Activated T-cell treated with anti-CD3 and anti-CD28 coated beads, Interleukin-2, amount 50 U/mL, for 4 hours (primary cell): ENCODE measurements at regions not wholly inside any gene's neighbourhood (a gene's known extent, or its start where the extent isn't known, plus 50 kb on each side); places are given as distances from the start of the nearest gene placed in this dataset.
A peak's percentile ranks its signal among the peaks of the same experiment; 100 is the strongest.

Source experiments
- ATAC-seq, 2 donors: fragments of 200-7000 bp; cut with Tn5 transposase; one replicate each; pipeline ENCODE4 v1.10.0; 2021
- DNase-seq: peaks from one replicate; pipeline ENCODE4 v3.0.0-alpha.2; 2020
- H3K27me3 Mint-ChIP-seq: one replicate; pipeline ENCODE4 v1.8.0; 2021; ENCODE audit warnings: low read depth, mixed read lengths
- H3K36me3 Mint-ChIP-seq: one replicate; pipeline ENCODE4 v1.8.0; 2022; ENCODE audit warnings: mixed read lengths; ENCODE audit not compliant: insufficient read depth
- H3K4me1 Mint-ChIP-seq: one replicate; pipeline ENCODE4 v1.8.0; 2021; ENCODE audit warnings: low read depth, mixed read lengths
- H3K4me3 Mint-ChIP-seq: one replicate; pipeline ENCODE4 v1.8.0; 2021; ENCODE audit warnings: mild to moderate bottlenecking, moderate library complexity, mixed read lengths
- H3K9me3 Mint-ChIP-seq: one replicate; pipeline ENCODE4 v1.8.0; 2021; ENCODE audit warnings: mixed read lengths

DNA sequence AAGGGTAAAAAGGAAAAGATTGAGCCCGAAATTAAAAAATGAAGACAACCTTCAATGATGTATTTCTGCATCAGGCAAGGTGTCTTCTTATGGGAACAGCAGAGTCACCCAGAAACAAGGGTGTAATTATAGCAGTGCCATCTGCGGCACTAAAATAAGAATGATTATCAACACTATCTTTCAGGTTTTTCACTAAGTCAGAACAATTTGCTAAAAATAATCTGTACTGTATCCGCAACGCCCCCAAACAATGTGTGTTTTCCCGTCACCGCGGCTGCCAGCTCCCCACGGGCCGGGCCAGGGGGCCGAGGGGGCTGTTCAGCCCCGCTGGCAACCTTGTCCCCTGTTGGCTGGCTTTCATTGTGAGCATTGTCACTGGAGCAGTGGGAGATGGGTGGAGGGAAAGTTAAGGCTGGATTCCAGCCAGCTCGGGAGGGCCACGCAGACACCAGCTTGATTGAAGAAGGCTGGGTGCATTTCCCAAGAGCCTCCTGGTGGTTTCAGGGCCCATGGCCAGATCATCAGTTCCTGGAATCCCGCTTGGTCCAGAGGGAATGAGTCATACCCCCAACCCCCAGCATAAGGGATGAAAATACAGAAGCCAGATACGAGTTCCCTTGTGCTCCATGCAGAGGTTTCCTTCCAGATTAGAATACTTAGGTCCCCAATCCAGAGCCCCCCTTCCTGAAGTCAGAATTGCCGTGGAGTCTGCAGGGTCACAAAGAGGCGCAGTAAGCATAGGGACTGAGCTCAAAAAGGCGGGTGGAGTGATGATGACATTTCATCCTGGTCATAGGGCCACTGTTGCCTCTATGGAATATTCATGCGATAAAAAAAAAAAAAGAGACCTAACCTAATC, 90.2 kb upstream of the KLF13 start:
- ATAC-seq (no peak), DNase-seq (no peak)
- Mint-ChIP-seq H3K36me3 (no peaks in the 10 kb centered on the region), H3K27me3 (no peaks in the 10 kb centered on the region), H3K4me3 (no peak overlapping the region), H3K9me3 (no peaks in the 10 kb centered on the region), H3K4me1 (peaks cover 21% of the 10 kb centered on the region)

GRCh38 chr15:31237043-31237324, 89.7 kb upstream of the KLF13 start:
- DNase-seq, result no peak
- no peaks in the 10 kb centered on the region for H3K27me3 Mint-ChIP-seq
- no peak for ATAC-seq
- H3K36me3 Mint-ChIP-seq, result no peaks in the 10 kb centered on the region
- no peak overlapping the region for H3K4me3 Mint-ChIP-seq
- H3K4me1 Mint-ChIP-seq, result peaks cover 27% of the 10 kb centered on the region
- no peaks in the 10 kb centered on the region for H3K9me3 Mint-ChIP-seq

GRCh38 chr15:31238906-31239305, 87.7 kb upstream of the KLF13 start:
- no peak overlapping the region for H3K4me3 Mint-ChIP-seq
- ATAC-seq (no peak), DNase-seq (no peak)
- H3K36me3 Mint-ChIP-seq, result no peaks in the 10 kb centered on the region
- H3K27me3 Mint-ChIP-seq, result no peaks in the 10 kb centered on the region
- peaks cover 29% of the 10 kb centered on the region for H3K4me1 Mint-ChIP-seq
- H3K9me3 Mint-ChIP-seq, result no peaks in the 10 kb centered on the region

- DNase-seq, result no peak
- Mint-ChIP-seq H3K27me3 (no peaks in the 10 kb centered on the region), H3K4me1 (peaks cover 29% of the 10 kb centered on the region), H3K36me3 (no peaks in the 10 kb centered on the region), H3K4me3 (no peak overlapping the region), H3K9me3 (no peaks in the 10 kb centered on the region)
- ATAC-seq, result no peak
Measured at GRCh38 chr15:31239409-31239808, 87.2 kb upstream of the KLF13 start.

DNA sequence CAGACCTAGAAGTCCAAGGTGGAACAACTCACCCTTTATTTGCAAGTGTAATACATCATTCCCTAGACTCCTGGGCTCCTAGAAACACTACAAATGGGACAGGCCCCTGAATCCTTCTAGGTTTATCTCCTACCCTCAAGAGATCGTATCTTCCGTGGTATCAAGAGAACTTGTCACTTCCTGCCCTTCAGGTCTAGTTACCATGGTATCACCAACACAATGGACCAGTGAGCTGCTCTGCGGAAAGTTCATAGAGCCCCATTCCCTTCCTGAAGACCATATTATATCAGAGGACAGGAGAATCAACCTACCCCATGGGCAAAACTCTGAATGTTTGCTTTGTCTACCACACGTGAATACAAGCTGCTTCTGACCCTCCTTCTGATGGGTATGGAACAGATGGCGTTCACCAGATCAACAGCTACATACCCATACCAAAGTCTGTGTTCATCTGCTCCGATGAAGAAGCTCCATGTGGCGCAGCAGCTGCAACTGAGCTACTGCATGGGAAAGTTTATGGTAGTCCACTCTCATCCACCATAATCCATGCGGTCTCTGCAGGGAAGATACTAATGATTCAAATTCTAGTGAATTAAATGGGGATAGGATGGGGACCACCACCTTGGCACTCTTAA, 84.6 kb upstream of the KLF13 start:
- ATAC-seq (peak; percentile 70 to 73), DNase-seq (no peak)
- Mint-ChIP-seq H3K9me3 (no peaks in the 10 kb centered on the region), H3K27me3 (no peaks in the 10 kb centered on the region), H3K4me1 (peaks cover 29% of the 10 kb centered on the region), H3K36me3 (no peaks in the 10 kb centered on the region), H3K4me3 (no peak overlapping the region)

- ATAC-seq (no peak), DNase-seq (no peak)
- Mint-ChIP-seq H3K4me3 (no peak overlapping the region), H3K4me1 (peaks cover 25% of the 10 kb centered on the region), H3K27me3 (no peaks in the 10 kb centered on the region), H3K36me3 (no peaks in the 10 kb centered on the region), H3K9me3 (no peaks in the 10 kb centered on the region)
Measured at GRCh38 chr15:31243895-31244294, 82.7 kb upstream of the KLF13 start.

DNA sequence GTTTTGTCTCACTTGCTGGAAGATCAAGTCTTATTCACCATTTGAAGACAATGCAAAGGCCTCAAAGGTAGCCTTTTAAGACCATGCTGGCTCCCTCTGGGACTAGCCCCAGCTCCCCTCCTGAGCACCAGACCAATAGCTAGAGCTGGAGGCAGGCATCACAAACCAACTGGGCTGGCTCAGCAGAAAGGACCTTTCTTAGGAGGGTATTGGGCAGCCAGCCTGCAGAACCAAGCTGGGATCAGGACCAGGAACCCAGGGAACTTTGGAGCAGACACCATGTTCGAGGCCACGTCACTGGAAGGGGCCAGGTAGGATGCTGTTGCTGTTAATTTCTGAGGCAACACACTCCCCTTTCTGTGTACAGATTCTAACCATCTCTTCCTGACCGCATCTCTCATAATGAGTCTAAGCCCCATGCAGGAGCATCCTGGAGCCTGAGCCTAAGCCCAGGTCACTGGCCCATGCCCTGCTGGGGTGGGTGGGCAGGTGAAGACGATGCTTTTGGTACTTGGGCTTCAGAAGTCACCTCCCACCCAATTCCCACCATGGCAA, 81.4 kb upstream of the KLF13 start:
- no peaks in the 10 kb centered on the region for H3K9me3 Mint-ChIP-seq
- DNase-seq, result no peak
- ATAC-seq, result no peak
- peaks cover 17% of the 10 kb centered on the region for H3K4me1 Mint-ChIP-seq
- no peaks in the 10 kb centered on the region for H3K36me3 Mint-ChIP-seq
- H3K4me3 Mint-ChIP-seq, result no peak overlapping the region
- H3K27me3 Mint-ChIP-seq, result no peaks in the 10 kb centered on the region

DNA sequence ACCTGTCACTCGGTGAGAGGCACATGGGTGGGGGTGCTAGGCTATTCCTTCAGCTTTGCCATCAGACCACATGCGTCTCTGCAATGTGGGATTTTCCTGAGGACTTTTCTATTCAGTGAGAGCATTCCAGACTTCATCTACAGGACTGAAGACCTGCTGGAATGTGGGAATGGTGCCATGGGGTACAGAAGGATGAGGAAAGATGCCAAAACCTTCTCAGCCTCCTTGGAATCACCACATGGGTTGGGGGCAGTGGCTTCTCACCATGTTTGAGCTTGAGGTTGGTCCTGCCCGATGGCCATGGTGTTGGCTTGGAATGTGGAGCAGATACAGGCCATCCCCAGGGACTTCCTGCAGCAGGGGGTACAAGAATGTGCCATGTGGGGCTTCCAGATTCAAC, 80.9 kb upstream of the KLF13 start:
- H3K4me3 Mint-ChIP-seq, result no peak overlapping the region
- H3K4me1 Mint-ChIP-seq, result peaks cover 16% of the 10 kb centered on the region
- H3K9me3 Mint-ChIP-seq, result no peaks in the 10 kb centered on the region
- H3K36me3 Mint-ChIP-seq, result no peaks in the 10 kb centered on the region
- DNase-seq (no peak), ATAC-seq (no peak)
- no peaks in the 10 kb centered on the region for H3K27me3 Mint-ChIP-seq

- DNase-seq (no peak), ATAC-seq (no peak)
- peaks cover 3% of the 10 kb centered on the region for H3K4me1 Mint-ChIP-seq
- H3K27me3 Mint-ChIP-seq, result no peaks in the 10 kb centered on the region
- no peaks in the 10 kb centered on the region for H3K36me3 Mint-ChIP-seq
- H3K4me3 Mint-ChIP-seq, result no peak overlapping the region
- no peaks in the 10 kb centered on the region for H3K9me3 Mint-ChIP-seq
Measured at GRCh38 chr15:31247404-31247803, 79.2 kb upstream of the KLF13 start.

- no peak for ATAC-seq
- H3K27me3 Mint-ChIP-seq, result no peaks in the 10 kb centered on the region
- no peaks in the 10 kb centered on the region for H3K9me3 Mint-ChIP-seq
- no peaks in the 10 kb centered on the region for H3K36me3 Mint-ChIP-seq
- H3K4me1 Mint-ChIP-seq, result peaks cover 3% of the 10 kb centered on the region
- DNase-seq, result no peak
- no peak overlapping the region for H3K4me3 Mint-ChIP-seq
Measured at GRCh38 chr15:31248263-31248662, 78.4 kb upstream of the KLF13 start.

DNA sequence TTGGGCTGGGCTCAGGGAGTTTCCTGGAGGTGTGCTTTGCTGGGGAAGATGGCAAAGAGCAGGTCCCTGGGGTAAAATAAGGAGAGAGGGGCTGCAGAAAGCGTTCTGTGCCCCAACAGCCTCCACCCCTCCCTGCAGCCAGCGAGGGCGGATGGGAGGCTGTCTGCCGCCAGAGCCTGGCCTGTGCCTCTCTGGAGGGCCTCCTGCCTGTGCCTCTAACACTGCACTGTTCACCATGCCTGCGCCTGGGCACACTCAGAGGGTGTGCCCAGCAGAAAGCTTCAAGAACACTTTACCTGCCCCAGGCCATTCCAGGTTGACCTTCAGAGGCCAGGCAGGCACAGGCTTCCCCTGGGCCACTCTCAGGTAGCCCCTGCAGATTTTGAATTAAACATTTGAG, 77.7 kb upstream of the KLF13 start:
- peaks cover 3% of the 10 kb centered on the region for H3K4me1 Mint-ChIP-seq
- H3K4me3 Mint-ChIP-seq, result no peak overlapping the region
- no peaks in the 10 kb centered on the region for H3K27me3 Mint-ChIP-seq
- H3K9me3 Mint-ChIP-seq, result no peaks in the 10 kb centered on the region
- no peak for DNase-seq
- no peak for ATAC-seq
- H3K36me3 Mint-ChIP-seq, result no peaks in the 10 kb centered on the region

- no peaks in the 10 kb centered on the region for H3K27me3 Mint-ChIP-seq
- no peak for DNase-seq
- no peaks in the 10 kb centered on the region for H3K9me3 Mint-ChIP-seq
- peaks cover 8% of the 10 kb centered on the region for H3K4me1 Mint-ChIP-seq
- no peaks in the 10 kb centered on the region for H3K36me3 Mint-ChIP-seq
- ATAC-seq, result no peak
- no peak overlapping the region for H3K4me3 Mint-ChIP-seq
Measured at GRCh38 chr15:31250033-31250432, 76.6 kb upstream of the KLF13 start.

- ATAC-seq (no peak), DNase-seq (no peak)
- Mint-ChIP-seq H3K4me3 (no peak overlapping the region), H3K27me3 (no peaks in the 10 kb centered on the region), H3K9me3 (no peaks in the 10 kb centered on the region), H3K36me3 (no peaks in the 10 kb centered on the region), H3K4me1 (peaks cover 10% of the 10 kb centered on the region)
Measured at GRCh38 chr15:31251165-31251564, 75.5 kb upstream of the KLF13 start.

- Mint-ChIP-seq H3K4me1 (peaks cover 17% of the 10 kb centered on the region), H3K4me3 (no peak overlapping the region), H3K9me3 (no peaks in the 10 kb centered on the region), H3K36me3 (no peaks in the 10 kb centered on the region), H3K27me3 (no peaks in the 10 kb centered on the region)
- ATAC-seq (no peak), DNase-seq (no peak)
Measured at GRCh38 chr15:31252171-31252785, 74.4 kb upstream of the KLF13 start.
